Mucosa of descending colon (tissue), 3 donors: ENCODE measurements at regions not wholly inside any gene's neighbourhood (a gene's known extent, or its start where the extent isn't known, plus 50 kb on each side); places are given as distances from the start of the nearest gene placed in this dataset.

Experiments
- ATAC-seq: fragments of 200-7000 bp; cut with Tn5 transposase; one replicate; pipeline ENCODE4 v1.9.1; 2020; ENCODE audit warnings: mild to moderate bottlenecking, moderate library complexity
- DNase-seq, 3 donors: peaks; one replicate each; pipeline ENCODE4 v3.0.0-alpha.2; 2020
- H3K36me3 ChIP-seq: fragments of 200-600 bp; one replicate; pipeline ENCODE4 v1.8.0; 2021; ENCODE audit warnings: low read depth, mild to moderate bottlenecking
- H3K4me1 ChIP-seq: fragments of 200-600 bp; one replicate; pipeline ENCODE4 v1.8.0; 2021; ENCODE audit warnings: low read depth, mild to moderate bottlenecking
- H3K4me3 ChIP-seq: fragments of 200-600 bp; one replicate; pipeline ENCODE4 v1.8.0; 2021; ENCODE audit warnings: mild to moderate bottlenecking
- H3K9me3 ChIP-seq: fragments of 200-600 bp; one replicate; pipeline ENCODE4 v1.8.0; 2021; ENCODE audit warnings: mild to moderate bottlenecking
- CTCF ChIP-seq: fragments of 200-600 bp; IDR thresholded peaks from one replicate; pipeline ENCODE4 v1.8.0; 2022; ENCODE audit warnings: antibody characterized with exemption, mild to moderate bottlenecking
- intact Hi-C, 2 donors: fragments of 100-400 bp; cut with DNase I in 1 of 2; cut with micrococcal nuclease in 1 of 2; formaldehyde crosslinking; loops; one replicate each; pipeline versions ENCODE4 v1.11.0 to v1.11.1; 2022; cut with DNase I, micrococcal nuclease
- donor health status: DM: no; HTN: no; CAD: no; lungs with moderate emphysema.
- donor health status: DM: no; HTN: no; CAD: no.
- donor health status: DM: no; HTN: yes; CAD: no.

- Histone ChIP-seq H3K4me3 (no peak overlapping the region), H3K4me1 (no peaks in the 10 kb centered on the region), H3K9me3 (no peaks in the 10 kb centered on the region), H3K36me3 (no peaks in the 10 kb centered on the region)
- no peak for TF ChIP-seq CTCF
- DNase-seq (no peak), ATAC-seq (no peak)
- intact Hi-C loops, result no loop called here
Observed at GRCh38 chr2:128564131-128564530, 245.5 kb upstream of the HS6ST1 start.

DNA sequence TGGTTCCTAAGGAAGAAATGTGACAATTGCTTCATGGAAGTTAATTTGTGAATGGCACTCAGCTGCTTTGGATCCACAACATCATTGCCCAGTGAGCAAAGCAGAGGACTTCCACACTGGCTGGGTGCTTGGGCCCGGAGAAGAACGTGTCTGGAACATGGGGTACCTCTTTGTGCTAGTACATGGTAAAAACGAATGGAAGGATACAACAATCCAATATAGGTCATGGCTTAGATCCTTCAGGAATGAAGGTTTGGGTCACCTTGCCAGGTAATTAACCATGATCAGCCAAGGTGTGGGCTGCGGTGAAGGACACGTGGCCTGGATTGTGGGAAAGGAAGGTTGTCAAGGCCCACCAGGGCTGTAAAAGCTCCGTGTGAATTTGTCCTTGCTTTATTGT lies 245.9 kb upstream of the HS6ST1 start:
- intact Hi-C loops, result no loop called here
- DNase-seq, result no peak
- H3K4me1 ChIP-seq, result no peaks in the 10 kb centered on the region
- H3K4me3 ChIP-seq, result no peak overlapping the region
- no peaks in the 10 kb centered on the region for H3K36me3 ChIP-seq
- no peak for ATAC-seq
- no peak for TF ChIP-seq CTCF
- H3K9me3 ChIP-seq, result no peaks in the 10 kb centered on the region

GRCh38 chr2:128565441-128565840 lies 246.8 kb upstream of the HS6ST1 start:
- no peak for DNase-seq
- Histone ChIP-seq H3K36me3 (no peaks in the 10 kb centered on the region), H3K4me1 (no peaks in the 10 kb centered on the region), H3K4me3 (no peak overlapping the region), H3K9me3 (no peaks in the 10 kb centered on the region)
- TF ChIP-seq CTCF, result no peak
- intact Hi-C loops, result no loop called here
- no peak for ATAC-seq

GRCh38 chr2:128566671-128567070 lies 248.0 kb upstream of the HS6ST1 start:
- intact Hi-C loops, result no loop called here
- Histone ChIP-seq H3K4me1 (no peaks in the 10 kb centered on the region), H3K9me3 (no peaks in the 10 kb centered on the region), H3K36me3 (no peaks in the 10 kb centered on the region), H3K4me3 (no peak overlapping the region)
- DNase-seq, result no peak
- ATAC-seq, result no peak
- no peak for TF ChIP-seq CTCF

- ATAC-seq, result no peak
- Histone ChIP-seq H3K9me3 (no peaks in the 10 kb centered on the region), H3K4me1 (no peaks in the 10 kb centered on the region), H3K36me3 (no peaks in the 10 kb centered on the region), H3K4me3 (no peak overlapping the region)
- intact Hi-C loops, result no loop called here
- TF ChIP-seq CTCF, result no peak
- no peak for DNase-seq
Observed at GRCh38 chr2:128568106-128568505, 249.4 kb upstream of the HS6ST1 start.

GRCh38 chr2:128573116-128573515 lies 254.4 kb upstream of the HS6ST1 start:
- DNase-seq (no peak), ATAC-seq (no peak)
- intact Hi-C loops, result no loop called here
- H3K9me3 ChIP-seq, result no peaks in the 10 kb centered on the region
- no peak overlapping the region for H3K4me3 ChIP-seq
- no peaks in the 10 kb centered on the region for H3K36me3 ChIP-seq
- TF ChIP-seq CTCF, result no peak
- H3K4me1 ChIP-seq, result no peaks in the 10 kb centered on the region
